Retinal pigment epithelial cell (primary cell): ENCODE measurements at regions not wholly inside any gene's neighbourhood (a gene's known extent, or its start where the extent isn't known, plus 50 kb on each side); places are given as distances from the start of the nearest gene placed in this dataset.

Source experiments
- DNase-seq: peaks from one replicate; pipeline ENCODE4 v3.0.0-alpha.2; 2010; ENCODE audit warnings: low read depth
- H3K4me3 ChIP-seq: 2 replicates; pipeline ENCODE4 v1.5.1; 2011; ENCODE audit warnings: mild to moderate bottlenecking, low read length, control low read depth, moderate library complexity
- TF ChIP-seq, protein P1 (sequence below): conservative IDR thresholded peaks from 2 replicates; pipeline ENCODE4 v1.5.1; 2011; ENCODE audit warnings: low read depth, low read length, control low read depth, inconsistent platforms

DNA sequence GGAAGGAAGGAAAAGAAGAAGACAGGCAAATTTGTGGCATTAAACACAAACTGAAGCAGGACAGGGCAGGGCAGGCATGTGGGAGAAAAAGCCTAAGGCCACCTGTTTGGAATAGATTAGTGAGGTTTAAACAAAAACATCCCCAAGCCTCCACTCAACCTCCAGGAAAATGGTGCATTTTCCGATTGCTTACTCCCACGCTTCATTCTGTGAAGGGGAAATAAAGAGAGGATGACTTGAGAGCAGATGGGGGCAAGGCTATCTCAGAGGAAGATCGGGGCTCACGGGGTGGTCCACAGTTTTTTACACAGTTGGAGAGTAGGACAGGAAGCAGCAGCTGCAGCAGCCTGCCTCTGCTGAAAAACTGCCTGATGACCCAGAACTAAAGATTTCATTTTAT lies 250.9 kb downstream of the DUSP6 start:
- no peak for DNase-seq
- no peak overlapping the region for H3K4me3 ChIP-seq
- TF ChIP-seq, protein P1, sequence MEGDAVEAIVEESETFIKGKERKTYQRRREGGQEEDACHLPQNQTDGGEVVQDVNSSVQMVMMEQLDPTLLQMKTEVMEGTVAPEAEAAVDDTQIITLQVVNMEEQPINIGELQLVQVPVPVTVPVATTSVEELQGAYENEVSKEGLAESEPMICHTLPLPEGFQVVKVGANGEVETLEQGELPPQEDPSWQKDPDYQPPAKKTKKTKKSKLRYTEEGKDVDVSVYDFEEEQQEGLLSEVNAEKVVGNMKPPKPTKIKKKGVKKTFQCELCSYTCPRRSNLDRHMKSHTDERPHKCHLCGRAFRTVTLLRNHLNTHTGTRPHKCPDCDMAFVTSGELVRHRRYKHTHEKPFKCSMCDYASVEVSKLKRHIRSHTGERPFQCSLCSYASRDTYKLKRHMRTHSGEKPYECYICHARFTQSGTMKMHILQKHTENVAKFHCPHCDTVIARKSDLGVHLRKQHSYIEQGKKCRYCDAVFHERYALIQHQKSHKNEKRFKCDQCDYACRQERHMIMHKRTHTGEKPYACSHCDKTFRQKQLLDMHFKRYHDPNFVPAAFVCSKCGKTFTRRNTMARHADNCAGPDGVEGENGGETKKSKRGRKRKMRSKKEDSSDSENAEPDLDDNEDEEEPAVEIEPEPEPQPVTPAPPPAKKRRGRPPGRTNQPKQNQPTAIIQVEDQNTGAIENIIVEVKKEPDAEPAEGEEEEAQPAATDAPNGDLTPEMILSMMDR = no peak

DNA sequence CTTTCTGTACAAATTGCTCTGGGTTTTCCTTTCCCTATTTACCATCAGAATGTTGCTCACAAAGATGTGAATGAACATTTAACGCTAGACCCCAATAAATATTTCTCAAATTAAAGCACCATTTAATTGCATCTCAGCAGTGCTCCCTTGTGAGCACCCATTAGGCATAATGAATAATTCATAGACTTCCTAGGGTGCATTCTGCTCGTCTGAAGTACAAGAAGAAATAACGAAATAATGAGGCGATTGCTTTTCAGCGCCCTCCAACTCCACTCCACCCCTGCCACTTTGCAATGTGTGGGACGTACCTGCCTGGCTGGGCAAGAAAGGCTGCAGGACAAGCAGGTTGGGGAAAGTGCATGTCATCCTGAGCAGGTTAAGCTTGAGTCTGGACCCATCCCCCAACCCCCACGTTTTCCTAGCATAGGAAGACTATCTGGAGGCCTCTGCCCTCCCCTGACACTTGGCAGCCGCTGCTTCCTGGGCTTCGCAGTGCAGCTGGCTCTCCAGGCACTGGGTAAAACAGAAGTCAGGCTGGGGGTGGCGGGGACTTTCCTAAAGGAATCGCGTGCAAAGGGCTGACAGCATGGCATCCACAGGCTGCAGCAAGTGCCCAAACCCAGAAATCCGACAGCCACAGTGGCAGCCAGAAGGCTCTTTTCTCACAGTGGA lies 253.7 kb downstream of the DUSP6 start:
- DNase-seq = no peak
- H3K4me3 ChIP-seq = no peak overlapping the region
- TF ChIP-seq, protein P1 = no peak

DNA sequence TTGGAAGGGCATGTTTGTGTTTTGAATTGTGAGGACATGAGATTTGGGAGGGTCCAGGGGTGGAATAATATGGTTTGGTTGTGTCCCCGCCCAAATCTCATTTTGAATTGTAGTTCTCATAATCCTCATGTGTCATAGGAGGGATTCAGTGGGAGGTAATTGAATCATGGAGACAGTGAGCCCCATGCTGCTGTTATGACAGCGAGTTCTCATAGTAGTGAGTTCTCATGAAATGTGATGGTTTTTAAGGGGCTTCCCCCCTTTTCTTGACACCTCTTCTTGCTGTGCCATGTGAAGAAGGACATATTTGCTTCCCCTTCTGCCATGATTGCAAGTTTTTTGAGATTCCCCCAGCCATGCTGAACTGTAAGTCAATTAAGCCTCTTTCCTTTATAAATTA lies 260.0 kb downstream of the DUSP6 start:
- no peak for DNase-seq
- no peak overlapping the region for H3K4me3 ChIP-seq
- TF ChIP-seq, protein P1 = no peak

DNA sequence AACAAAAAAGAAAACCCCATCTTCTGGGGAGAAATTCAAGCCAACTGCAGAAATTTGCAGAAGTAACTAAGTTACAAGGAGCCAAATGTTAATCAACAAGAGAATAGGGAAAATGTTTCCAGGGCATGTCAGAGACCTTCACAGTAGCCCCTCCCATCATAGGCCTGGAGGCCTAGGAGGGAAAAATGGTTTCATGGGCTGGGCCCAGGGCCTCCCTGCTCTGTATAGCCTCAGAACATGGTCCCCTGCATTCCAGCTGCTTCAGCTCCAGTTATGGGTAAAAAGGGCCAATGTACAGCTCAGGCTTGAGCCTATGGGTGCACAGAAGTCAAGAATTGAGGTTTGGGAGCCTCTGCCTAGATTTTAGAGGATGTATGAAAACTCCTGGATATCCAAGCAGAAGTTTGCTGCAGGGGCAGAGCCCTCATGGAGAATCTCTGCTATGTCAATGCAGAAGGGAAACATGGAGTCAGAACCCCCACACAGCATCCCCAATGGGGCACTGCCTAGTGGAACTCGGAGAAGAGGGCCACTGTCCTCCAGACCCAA lies 260.9 kb downstream of the DUSP6 start:
- TF ChIP-seq, protein P1 = no peak
- no peak overlapping the region for H3K4me3 ChIP-seq
- DNase-seq = no peak

DNA sequence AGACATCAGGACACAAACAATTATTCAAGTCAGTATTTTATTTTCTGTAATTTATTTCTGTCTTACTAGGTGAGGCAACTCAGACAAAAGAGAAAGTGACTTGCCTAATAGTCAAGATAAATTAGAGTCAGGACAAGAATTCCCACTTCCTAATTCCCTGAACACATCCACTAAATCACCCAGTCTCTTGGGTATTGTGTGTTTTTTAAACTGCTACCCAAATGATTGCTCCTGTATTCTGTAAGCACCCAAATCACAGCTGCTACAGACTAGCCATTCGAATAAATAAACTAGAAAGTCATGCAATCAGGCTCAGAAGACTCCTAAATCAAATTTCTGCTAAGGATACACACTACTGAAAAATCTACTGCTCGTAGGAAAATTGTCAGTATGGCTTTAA lies 263.0 kb downstream of the DUSP6 start:
- no peak for DNase-seq
- no peak overlapping the region for H3K4me3 ChIP-seq
- TF ChIP-seq, protein P1 = no peak

DNA sequence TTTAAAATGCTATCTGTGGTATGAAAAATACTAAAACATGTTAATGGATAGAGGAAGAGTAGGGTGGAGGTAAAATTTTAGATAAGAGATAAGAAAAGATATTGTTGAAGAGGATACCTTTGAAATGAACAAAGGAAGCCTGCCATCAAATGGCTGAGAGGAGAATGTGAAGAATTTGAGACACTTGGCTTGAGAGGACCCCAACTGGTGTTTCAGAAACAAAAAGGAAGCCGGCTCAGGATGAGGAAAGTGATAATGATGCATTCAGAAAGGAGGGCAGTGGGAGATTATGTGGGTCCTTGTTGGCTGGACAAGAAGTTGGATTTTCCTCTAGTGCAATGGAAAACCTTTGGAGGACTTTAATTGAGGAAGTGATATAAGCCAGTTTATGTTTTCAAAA lies 264.4 kb downstream of the DUSP6 start:
- no peak for DNase-seq
- H3K4me3 ChIP-seq = no peak overlapping the region
- TF ChIP-seq, protein P1 = no peak

DNA sequence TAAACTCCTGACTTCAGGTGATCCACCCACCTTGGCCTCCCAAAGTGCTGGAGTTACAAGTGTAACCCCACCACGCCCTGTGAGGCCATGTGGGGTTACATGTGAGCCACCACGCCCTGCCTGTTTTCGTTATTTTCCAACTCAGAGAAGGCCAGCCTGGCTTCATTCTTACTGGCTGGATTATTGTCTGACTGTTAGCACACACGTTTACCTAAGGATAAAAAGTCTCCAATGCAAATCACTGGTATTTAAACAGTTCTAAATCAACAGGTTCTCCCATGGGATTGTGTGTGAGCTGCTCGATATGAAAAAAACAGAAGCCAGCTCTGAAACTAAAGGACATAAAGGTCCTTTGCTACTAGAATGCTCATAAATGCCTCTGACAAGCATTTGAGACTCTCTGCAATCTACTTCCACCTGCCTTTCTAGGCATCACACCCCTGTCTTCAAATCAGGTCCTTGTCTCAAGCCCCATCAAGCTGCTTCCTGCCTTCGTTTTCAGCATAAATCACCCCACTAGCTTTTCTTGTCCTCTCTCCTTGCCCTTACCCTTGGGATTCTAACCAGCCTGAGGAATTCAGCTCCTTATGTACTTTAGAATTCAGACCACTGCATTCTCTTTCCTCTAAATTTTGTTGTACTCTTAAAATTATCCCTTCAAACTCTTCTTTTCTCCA lies 265.0 kb downstream of the DUSP6 start:
- H3K4me3 ChIP-seq = no peak overlapping the region
- TF ChIP-seq, protein P1 = no peak
- DNase-seq = no peak
